NCI-H2107 (cell line): ENCODE measurements at regions not wholly inside any gene's neighbourhood (a gene's known extent, or its start where the extent isn't known, plus 50 kb on each side); places are given as distances from the start of the nearest gene placed in this dataset.

Experiments used
- DNase-seq: peaks from one replicate; lab custom pipeline; 2025; lab: John Stamatoyannopoulos, UW

GRCh38 chr5:3043600-3043999 lies 292.1 kb upstream of the IRX2 start:
- no peak for DNase-seq

DNA sequence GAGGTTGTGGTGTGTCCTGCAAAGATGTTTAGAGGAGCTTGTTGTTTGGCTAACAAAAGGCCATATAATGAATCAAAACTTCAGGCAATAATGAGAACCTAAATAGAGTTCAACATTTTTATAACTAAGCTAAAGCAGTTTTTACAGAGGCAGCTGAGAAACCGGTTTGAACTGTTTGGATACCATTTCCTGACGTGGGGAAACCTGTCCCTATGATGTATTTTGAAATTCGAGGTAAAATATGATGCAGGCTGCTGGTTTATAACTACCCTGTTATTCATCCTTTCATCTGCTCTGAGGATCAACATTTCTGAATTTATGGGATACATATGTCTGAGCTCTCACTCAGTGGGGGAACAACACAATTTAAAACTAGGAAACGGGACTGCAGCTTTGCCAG lies 289.5 kb upstream of the IRX2 start:
- DNase-seq = no peak

GRCh38 chr5:3036041-3036788 lies 284.7 kb upstream of the IRX2 start:
- no peak for DNase-seq

DNA sequence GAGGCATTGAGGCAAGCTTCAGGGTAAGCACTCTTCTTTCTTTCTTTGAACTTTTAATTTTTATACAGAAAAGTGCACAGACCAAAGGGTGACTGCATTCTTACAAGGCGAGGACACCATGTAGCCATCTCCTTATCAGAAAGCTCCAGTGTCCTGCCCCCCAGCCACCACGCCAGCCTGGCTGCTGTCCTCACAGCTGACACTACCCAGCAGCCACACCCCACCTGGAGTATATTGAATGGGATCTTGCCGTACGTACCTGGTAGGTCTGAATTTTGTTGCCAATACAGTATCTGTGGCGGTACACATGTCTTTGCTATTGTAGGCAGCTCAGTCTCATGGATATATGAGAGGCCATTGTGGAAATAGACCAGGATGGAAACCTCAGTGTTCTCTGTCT lies 284.0 kb upstream of the IRX2 start:
- DNase-seq = no peak

DNA sequence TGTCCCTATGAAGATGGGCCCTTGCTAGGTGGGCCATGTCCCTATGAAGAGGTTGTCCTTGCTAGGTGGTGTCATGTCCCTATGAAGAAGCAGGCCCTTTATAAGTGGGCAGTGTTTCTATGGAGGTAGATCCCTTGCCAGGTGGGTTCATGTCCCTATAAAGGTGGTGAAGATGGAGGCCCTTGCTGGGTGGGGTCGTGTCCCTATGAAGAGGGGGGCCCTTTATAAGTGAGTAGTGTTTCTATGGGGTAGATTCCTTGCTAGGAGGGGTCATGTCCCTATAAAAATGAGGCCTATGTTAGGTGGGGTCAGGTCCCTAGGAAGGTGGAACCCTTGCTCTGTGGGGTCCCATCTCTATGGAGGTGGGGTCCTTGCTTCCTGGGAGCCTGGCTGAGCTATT lies 283.4 kb upstream of the IRX2 start:
- no peak for DNase-seq

- DNase-seq = no peak
Observed at GRCh38 chr5:3034449-3034848, 283.0 kb upstream of the IRX2 start.

GRCh38 chr5:3033033-3033755 lies 281.7 kb upstream of the IRX2 start:
- DNase-seq = no peak

DNA sequence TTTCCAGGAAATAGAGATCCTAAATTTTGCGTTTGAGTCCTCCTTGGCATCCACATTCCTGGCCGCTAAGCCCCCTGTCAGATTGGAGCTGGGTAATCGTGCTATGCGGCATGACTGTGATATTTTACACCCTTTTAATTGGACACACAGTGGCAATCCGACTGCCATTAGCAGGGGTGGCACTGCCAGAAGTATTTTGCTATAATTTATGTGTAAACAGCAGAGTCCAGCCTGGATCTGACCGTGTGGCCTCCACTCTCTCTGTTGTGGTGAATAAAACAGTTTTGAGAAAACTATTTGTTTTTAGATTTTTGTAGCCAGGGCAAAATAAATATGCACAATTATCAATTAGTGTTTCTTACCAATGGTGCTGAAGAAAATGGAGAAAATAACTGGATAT lies 281.0 kb upstream of the IRX2 start:
- DNase-seq = no peak

DNA sequence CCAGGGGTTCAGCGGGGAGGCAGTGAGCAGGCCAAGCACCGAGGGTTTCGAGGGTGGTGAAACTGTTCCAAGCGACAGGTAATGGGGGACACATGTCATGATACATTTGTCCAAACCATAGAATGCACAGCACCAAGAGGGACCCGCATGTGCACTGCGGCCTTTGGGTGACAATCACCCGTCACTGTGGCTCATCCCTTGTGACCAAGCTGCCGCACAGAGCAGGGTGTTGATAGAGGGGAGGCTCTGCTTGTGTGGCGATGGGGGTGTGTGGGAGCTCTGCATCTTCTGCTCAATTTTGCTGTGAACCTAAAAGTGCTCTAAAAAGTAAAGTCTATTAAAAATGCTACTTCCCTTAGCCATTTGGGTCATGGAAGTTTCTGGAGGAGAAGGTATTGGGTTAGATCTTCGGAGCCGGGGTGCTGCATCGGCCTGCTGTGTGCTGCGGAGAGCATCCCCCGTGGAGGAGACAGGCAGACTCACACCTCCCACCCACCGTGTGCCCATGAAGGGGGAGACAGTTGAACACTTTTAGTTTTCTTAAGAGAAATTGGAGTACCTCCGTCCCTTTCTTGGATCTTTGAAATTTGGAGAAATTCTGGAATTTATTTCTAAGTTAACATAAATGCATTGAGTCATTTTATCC lies 280.4 kb upstream of the IRX2 start:
- DNase-seq = no peak

GRCh38 chr5:3030511-3031165 lies 279.2 kb upstream of the IRX2 start:
- DNase-seq = no peak

DNA sequence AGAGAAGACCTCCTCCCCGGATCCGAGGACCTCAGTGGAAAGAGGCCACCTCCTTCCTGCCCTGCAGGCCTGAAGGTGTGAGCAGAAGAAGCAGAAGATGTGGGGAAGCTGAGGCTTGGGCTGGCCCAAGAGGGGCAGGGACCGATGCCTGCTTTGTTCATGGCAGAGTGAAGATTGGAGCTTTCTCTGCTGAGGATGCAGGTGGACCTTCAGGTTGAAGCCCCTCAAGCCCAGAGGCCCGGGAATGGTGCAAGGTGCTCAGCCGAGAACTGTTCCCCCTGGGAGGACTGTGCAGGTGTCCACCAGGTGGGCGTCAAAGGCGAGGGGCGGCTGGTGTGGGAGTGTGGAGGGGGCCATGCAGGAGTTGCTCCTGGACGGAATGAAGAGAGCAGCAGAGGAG lies 277.9 kb upstream of the IRX2 start:
- DNase-seq = no peak

GRCh38 chr5:3027866-3028635 lies 276.6 kb upstream of the IRX2 start:
- DNase-seq = no peak

- DNase-seq = no peak
Observed at GRCh38 chr5:3027185-3027865, 275.8 kb upstream of the IRX2 start.

DNA sequence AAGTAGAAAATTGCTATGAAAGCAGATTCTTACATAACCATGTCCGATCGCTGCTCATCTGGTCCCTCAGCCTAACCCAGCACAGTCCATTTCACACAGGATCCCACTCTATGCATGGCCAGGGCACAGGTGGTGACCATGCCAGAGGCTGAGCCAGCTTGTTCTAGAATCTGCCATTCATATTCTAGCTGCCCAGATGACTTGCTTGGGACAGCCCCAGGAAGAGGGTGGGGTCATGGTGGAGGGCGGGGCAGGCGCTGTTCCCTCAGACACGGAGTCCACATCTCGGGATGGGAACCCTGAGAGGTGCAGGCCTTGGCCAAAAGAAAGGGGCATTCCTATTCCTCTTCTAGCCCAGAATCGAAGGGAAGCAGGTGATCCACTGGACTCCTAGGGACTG lies 275.2 kb upstream of the IRX2 start:
- no peak for DNase-seq

GRCh38 chr5:3026099-3026498 lies 274.6 kb upstream of the IRX2 start:
- DNase-seq = no peak

GRCh38 chr5:3025392-3025791 lies 273.9 kb upstream of the IRX2 start:
- DNase-seq = no peak

DNA sequence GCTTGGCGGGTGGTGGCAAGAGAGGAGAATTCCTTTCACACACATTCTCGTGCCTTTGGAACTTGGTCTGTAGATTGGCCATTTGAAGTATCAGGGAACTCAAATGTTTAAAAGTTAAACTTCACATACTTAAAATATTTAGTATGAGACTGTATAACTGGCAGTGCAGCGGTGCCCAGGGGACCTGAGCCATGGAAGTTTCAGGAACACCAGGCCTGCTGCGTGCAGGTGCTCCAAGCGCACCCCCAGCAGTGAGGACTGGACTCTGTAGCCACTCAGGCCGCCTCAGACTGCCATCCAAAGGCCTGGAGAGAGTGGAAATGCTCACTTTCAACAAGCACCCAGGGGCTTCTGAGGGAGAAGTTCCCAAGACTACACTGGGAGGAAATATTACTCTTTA lies 273.5 kb upstream of the IRX2 start:
- DNase-seq = no peak

DNA sequence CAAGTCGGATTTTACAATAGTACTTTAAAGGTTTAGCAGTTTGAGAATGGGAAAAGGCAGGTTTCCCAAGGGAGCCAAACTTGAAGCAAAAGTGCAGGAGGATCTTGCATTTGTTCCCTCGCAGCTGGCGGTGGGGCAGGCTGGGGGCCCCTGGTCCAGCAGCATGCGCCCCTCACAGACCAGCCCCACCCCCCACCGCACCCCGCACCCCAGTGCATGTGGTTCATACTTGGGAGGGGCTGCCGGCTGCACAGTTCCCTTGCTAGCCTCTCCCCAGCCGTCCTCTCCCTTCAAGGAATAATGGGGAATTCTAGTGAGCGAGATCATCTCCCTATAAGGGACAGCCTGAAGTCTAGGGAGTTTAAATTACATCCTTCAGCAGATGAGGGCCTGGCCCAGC lies 273.1 kb upstream of the IRX2 start:
- DNase-seq = no peak

DNA sequence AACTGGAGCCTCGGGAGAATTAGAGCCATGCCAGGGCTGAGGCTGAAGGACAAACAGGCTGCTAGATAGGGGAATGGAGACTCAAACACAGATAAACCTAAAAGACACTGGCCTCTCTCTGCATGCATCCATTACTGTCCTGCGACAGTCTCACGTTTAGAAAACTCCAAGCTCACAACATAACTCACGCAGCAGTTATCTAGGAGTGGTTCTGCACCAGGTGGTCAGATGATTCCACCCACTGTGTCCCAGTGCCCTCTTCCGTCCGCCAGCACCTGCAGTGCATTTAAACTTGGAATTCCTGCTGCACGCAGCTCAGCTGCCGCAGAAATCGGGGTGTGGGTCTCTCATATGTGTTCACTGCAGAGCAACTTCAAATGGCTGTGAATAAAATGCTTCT lies 272.6 kb upstream of the IRX2 start:
- no peak for DNase-seq

GRCh38 chr5:3023656-3024055 lies 272.2 kb upstream of the IRX2 start:
- DNase-seq = no peak

DNA sequence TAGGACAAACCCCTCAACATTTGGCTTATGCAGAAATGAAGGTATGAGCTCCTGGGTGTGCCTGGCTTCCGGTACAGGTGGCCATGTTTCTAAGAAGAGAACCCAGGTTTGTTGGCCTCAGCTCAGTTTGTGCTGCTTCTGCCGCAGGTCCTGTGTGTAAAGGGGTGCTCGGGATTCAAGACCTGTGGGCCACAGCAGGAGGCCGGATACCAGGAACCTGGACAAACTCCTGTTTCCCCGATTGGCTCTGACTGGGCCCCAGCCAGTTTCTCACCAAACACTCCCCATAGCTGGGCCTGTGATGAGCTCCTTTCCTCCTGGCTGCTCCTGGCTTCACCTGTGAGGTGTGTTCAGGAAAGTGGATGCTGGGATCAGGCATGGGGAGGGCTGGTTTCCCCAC lies 271.2 kb upstream of the IRX2 start:
- DNase-seq = no peak
